Heart left ventricle (tissue), 13 donors: ENCODE measurements at regions not wholly inside any gene's neighbourhood (a gene's known extent, or its start where the extent isn't known, plus 50 kb on each side); places are given as distances from the start of the nearest gene placed in this dataset.

Source experiments
- POLR2A ChIP-seq, 2 donors: fragments of 450-650 bp; IDR thresholded peaks; one replicate each; pipeline ENCODE4 v1.6.1; 2017; ENCODE audit warnings: antibody characterized with exemption in 2 of 2, mild to moderate bottlenecking in 2 of 2, moderate library complexity in 2 of 2
- TF ChIP-seq, protein P1 (sequence below), 12 donors: fragments of 200-600 bp; sonication (generic) in 4 of 12; IDR thresholded peaks; one replicate each; pipeline versions ENCODE4 v1.5.0 to v1.8.0; 2018 to 2022; ENCODE audit warnings: antibody characterized with exemption in 12 of 12, mild to moderate bottlenecking in 5 of 12
- donor health status: ischemic (EF 13 %, LVEDD 7.1; RV severe dilation, severe dysfunction).
- donor health status: DM: no; HTN: yes; CAD: no.
- donor health status: DM: no; HTN: no; CAD: no.
- donor health status: ischemic (EF 25% LVEDD 6.9; RV normal size, moderate dysfunction).
- donor health status: ischemic (EF 25% LVEDD 5.7; RV mildly dilated, moderate dysfunction).
- donor health status: ischemic (EF 35%, LVEDD 5.7; RV mildly dilated, moderate dysfunction).
- donor health status: nonischemic (EF 11% LVEDD 7.7; RV severe dilation, severe dysfunction).
- donor health status: DM: yes; HTN: yes; CAD: no.
- donor health status: PGD.
- donor health status: ischemic (EF 29% LVEDD 5.4; RV normal size, mild dysfunction).
- donor health status: nonischemic (EF 23%, LVEDD 6.1; RV moderate dilation, normal function).

DNA sequence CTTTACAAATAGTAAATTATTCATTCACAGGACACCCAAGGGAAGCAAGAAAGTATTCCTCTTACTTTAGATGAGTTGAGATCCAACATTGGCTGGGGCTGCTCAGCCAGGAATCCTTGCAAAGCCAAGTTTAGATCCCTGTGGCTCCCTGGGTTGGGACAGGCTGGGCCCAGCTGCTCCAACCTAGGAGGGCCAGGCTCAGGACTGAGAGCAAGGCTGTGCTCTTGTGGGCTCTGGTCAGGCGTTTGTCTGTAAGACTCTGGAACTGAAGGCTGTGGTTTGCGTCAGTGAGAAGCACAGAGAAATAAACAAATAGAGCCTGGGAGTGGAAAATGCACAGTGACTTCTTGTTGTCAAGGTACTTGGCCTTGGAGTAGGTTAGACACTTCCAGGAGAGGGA is 53.2 kb upstream of the TMEM273 start:
- TF ChIP-seq, protein P1, sequence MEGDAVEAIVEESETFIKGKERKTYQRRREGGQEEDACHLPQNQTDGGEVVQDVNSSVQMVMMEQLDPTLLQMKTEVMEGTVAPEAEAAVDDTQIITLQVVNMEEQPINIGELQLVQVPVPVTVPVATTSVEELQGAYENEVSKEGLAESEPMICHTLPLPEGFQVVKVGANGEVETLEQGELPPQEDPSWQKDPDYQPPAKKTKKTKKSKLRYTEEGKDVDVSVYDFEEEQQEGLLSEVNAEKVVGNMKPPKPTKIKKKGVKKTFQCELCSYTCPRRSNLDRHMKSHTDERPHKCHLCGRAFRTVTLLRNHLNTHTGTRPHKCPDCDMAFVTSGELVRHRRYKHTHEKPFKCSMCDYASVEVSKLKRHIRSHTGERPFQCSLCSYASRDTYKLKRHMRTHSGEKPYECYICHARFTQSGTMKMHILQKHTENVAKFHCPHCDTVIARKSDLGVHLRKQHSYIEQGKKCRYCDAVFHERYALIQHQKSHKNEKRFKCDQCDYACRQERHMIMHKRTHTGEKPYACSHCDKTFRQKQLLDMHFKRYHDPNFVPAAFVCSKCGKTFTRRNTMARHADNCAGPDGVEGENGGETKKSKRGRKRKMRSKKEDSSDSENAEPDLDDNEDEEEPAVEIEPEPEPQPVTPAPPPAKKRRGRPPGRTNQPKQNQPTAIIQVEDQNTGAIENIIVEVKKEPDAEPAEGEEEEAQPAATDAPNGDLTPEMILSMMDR (IDR thresholded peaks at IDR 0.05): no peak
- no peak for TF ChIP-seq POLR2A (IDR thresholded peaks at IDR 0.05)
